ENCODE measurements at regions not wholly inside any gene's neighbourhood (a gene's known extent, or its start where the extent isn't known, plus 50 kb on each side); places are given as distances from the start of the nearest gene placed in this dataset.

DNA sequence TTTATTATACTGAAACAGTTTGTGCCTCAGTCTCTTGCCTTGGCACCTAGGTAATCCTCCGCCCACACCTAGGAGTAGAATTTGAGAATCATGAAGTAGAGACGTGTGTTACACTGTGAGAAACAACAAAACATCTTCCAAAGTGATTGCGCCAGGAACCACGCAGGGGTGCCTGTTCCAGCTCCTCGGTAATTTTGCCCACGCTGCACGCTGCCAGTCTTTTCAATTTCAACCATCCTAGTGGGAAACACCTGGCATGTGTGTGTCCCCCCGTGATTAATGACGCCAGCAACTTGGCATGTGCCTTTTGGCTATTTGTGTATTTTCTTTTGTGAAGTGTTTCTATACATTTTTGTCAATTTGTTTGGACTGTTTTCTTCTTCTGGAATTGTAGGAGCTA, 919.1 kb downstream of the BRD1 start:
- TF ChIP-seq CTCF (IDR thresholded peaks at IDR 0.05), result no peak
- Histone ChIP-seq H3K27me3 (peaks cover 0 to 36% of the 10 kb centered on the region in 2 donors), H3K27ac (no peak overlapping the region), H3K36me3 (no peaks in the 10 kb centered on the region), H3K4me1 (no peaks in the 10 kb centered on the region), H3K9me3 (no peaks in the 10 kb centered on the region), H3K4me3 (no peak overlapping the region)
- DNase-seq, result no peak
- no peak for ATAC-seq
- intact Hi-C loops (cut with DNase I), result no loop called here

DNA sequence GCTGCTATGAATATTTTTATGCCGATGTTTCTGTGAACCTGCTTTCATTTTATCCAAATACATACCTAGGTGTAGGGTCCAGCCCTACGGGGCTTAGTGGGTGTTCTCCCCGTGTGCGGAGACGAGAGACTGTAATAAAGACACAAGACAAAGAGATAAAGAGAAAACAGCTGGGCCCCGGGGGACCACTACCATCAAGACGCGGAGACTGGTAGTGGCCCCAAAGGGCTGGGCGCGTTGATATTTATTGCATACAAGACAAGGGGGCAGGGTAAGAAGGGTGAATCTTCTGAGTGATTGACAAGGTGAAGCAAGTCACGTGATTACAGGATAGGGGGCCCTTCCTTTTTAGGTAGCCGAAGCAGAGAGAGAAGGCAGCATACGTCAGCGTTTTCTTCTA, 920.1 kb downstream of the BRD1 start:
- no peaks in the 10 kb centered on the region for H3K36me3 ChIP-seq
- no peak for ATAC-seq
- no peaks in the 10 kb centered on the region for H3K9me3 ChIP-seq
- intact Hi-C loops (cut with DNase I), result no loop called here
- H3K27me3 ChIP-seq, result peaks cover 0 to 36% of the 10 kb centered on the region in 2 donors
- no peaks in the 10 kb centered on the region for H3K4me1 ChIP-seq
- H3K4me3 ChIP-seq, result no peak overlapping the region
- H3K27ac ChIP-seq, result no peak overlapping the region
- DNase-seq, result no peak
- no peak for TF ChIP-seq CTCF (IDR thresholded peaks at IDR 0.05)

DNA sequence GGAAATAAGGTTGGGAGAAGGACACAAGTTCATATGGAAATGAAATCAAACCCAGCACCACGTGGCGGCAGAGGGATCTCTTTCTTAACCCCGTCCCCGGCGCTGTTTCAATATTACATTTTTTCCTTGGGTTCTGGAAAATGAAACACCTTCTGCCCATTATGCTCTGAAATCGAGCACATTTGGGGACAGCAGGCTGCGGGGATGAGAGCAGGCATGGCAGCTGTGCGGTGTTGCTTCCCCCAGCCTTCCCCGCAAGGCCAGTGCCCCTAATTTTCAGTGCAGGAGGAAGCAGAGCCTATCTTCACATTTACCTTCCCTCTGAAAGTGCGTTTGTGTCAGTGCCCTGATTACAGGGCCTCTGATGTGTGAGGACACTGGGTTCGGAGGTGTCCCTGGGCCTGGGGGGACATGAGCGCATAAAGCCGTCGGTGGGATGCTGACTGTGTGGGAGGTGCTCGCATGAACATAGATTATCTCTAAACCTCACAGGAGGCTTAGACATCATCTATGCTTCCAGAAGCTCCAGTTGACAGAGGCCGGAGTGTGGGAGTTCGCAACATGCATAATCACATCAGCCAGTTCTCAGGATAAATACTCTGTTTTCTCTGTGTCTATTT, 921.3 kb downstream of the BRD1 start:
- DNase-seq (no peak), ATAC-seq (no peak)
- H3K9me3 ChIP-seq, result no peaks in the 10 kb centered on the region
- H3K27ac ChIP-seq, result no peak overlapping the region
- peaks cover 0 to 36% of the 10 kb centered on the region in 2 donors for H3K27me3 ChIP-seq
- no peak overlapping the region for H3K4me3 ChIP-seq
- intact Hi-C loops (cut with DNase I), result no loop called here
- no peaks in the 10 kb centered on the region for H3K36me3 ChIP-seq
- no peak for TF ChIP-seq CTCF (IDR thresholded peaks at IDR 0.05)
- no peaks in the 10 kb centered on the region for H3K4me1 ChIP-seq

DNA sequence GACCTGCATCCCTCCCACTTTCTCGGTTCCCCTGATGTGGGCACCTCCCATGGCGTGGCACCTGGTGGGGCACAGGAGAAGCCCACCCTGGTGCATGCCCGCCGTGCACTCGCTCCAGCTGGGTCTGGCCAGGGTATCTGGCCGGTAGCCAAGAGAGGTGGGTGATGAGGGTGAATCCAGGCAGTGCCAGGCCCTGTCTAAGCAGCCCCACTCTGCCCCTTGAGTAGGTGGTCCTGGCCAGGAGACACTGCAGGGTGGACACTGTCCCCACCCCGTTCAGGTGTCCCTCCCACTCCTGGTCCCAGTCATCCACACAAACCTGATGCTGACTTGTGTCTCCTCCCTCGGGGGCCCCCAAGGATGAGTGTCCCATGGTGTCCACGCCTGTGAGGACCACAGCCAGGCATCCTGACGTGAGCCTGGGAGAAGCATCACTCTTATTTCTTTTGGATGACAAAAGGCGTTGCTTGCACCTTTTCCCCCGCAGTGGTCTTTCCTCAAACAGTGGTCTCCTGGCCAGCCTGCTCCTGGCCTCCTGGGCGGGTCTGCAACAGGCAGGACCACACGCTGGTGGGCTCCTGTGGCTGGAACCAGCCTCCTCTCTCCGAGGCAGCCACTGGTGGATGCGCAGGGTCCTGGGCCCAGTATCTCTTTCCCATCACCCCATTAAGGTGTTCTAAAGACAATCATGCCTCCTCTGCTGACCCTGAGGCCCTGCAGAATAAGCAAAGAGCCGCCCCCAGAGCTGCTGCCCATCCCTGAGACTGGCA, 922.3 kb downstream of the BRD1 start:
- no peak overlapping the region for H3K4me3 ChIP-seq
- intact Hi-C loops (cut with DNase I), result no loop called here
- H3K4me1 ChIP-seq, result no peaks in the 10 kb centered on the region
- no peak overlapping the region for H3K27ac ChIP-seq
- H3K36me3 ChIP-seq, result no peaks in the 10 kb centered on the region
- no peak for ATAC-seq
- no peaks in the 10 kb centered on the region for H3K9me3 ChIP-seq
- no peak for TF ChIP-seq CTCF (IDR thresholded peaks at IDR 0.05)
- peaks cover 0 to 36% of the 10 kb centered on the region in 2 donors for H3K27me3 ChIP-seq
- DNase-seq, result no peak

- Histone ChIP-seq H3K4me3 (no peak overlapping the region), H3K4me1 (no peaks in the 10 kb centered on the region), H3K36me3 (no peaks in the 10 kb centered on the region), H3K9me3 (no peaks in the 10 kb centered on the region), H3K27ac (no peak overlapping the region), H3K27me3 (peaks cover 0 to 29% of the 10 kb centered on the region in 2 donors)
- intact Hi-C loops (cut with DNase I), result no loop called here
- no peak for ATAC-seq
- no peak for DNase-seq
- no peak for TF ChIP-seq CTCF (IDR thresholded peaks at IDR 0.05)
Measured at GRCh38 chr22:48902983-48903650, 924.6 kb downstream of the BRD1 start.

All from left lung (tissue), 4 donors.